ENCODE measurements at regions not wholly inside any gene's neighbourhood (a gene's known extent, or its start where the extent isn't known, plus 50 kb on each side); places are given as distances from the start of the nearest gene placed in this dataset.

DNA sequence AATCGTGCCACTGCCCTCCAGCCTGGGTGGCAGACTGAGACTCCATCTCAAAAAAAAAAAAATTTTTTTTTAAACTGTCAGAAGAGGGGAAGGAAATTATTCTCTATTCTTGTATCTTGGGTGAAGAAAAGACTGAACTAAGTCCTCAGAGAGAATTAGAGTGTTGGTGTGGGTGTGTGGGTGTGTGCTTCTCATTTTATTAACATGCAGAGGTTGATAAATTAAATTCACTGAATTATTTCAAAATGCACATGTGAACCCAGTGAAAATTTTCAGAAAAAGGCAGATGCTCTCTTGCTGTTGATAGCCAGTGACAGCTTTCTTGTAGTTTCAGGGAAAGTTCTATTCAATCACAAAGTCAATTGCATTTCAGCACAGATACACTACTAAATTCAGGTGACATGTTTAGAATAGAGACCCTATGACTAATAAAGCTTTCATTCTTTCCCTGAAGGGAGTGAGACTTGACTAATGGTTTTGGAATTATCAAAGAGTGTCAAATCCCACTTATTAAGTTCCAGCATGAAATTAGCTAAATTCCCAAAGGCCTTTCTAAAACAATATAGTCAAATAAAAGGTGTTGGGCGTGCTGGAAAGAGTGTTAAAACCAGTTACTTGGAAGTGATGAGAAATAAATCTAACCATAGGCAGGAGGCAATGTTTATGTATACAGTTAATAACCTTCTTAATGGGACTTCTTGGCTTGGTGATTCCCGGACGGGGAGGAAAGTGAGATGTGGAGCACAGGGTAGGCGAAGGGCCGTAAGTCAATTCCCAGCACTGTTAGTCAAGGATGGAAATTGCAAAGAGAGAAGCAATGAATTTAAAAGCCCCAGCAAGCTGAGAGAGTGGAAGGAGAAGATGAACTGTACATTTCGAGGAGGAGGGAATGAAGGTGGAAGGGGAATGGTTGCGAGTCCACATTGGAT, 103.2 kb upstream of the SPATA31D4 start:
- CTCF ChIA-PET: no interaction called here
- POLR2A ChIA-PET (ENCODE audit: low non-redundant PET): no interaction called here
- H3K27ac ChIP-seq (ENCODE audit: low read depth, low read length, poor library complexity, severe bottlenecking): no peak overlapping the region
- TF ChIP-seq, protein P1, sequence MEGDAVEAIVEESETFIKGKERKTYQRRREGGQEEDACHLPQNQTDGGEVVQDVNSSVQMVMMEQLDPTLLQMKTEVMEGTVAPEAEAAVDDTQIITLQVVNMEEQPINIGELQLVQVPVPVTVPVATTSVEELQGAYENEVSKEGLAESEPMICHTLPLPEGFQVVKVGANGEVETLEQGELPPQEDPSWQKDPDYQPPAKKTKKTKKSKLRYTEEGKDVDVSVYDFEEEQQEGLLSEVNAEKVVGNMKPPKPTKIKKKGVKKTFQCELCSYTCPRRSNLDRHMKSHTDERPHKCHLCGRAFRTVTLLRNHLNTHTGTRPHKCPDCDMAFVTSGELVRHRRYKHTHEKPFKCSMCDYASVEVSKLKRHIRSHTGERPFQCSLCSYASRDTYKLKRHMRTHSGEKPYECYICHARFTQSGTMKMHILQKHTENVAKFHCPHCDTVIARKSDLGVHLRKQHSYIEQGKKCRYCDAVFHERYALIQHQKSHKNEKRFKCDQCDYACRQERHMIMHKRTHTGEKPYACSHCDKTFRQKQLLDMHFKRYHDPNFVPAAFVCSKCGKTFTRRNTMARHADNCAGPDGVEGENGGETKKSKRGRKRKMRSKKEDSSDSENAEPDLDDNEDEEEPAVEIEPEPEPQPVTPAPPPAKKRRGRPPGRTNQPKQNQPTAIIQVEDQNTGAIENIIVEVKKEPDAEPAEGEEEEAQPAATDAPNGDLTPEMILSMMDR (conservative IDR thresholded peaks at IDR 0.05; ENCODE audit: low read depth, low read length): no peak
- no peak for TF ChIP-seq EZH2 (IDR thresholded peaks at IDR 0.05; ENCODE audit: borderline replicate concordance, low read depth, low read length, poor library complexity, severe bottlenecking)
- no peaks in the 10 kb centered on the region for H3K36me3 ChIP-seq (ENCODE audit: insufficient read depth, low read length, poor library complexity, severe bottlenecking)
- no peak overlapping the region for H3K4me3 ChIP-seq (ENCODE audit: low read depth, low read length, poor library complexity, severe bottlenecking)
- H3K9me3 ChIP-seq (ENCODE audit: low read depth, low read length, poor library complexity, severe bottlenecking): no peaks in the 10 kb centered on the region
- intact Hi-C loops (cut with micrococcal nuclease; ENCODE audit: unreplicated experiment): no loop called here
- H3K27me3 ChIP-seq (replicated peaks; ENCODE audit: insufficient read depth, low read depth, low read length, poor library complexity): no peaks in the 10 kb centered on the region
- BruUV-seq (replicated peaks): no TSS peak
- H3K4me1 ChIP-seq (ENCODE audit: insufficient read depth, low read length, poor library complexity, severe bottlenecking): peaks cover 10% of the 10 kb centered on the region
- DNase-seq (ENCODE audit: low spot score): no peak

- intact Hi-C loops (cut with micrococcal nuclease; ENCODE audit: unreplicated experiment): no loop called here
- CTCF ChIA-PET: no interaction called here
- Histone ChIP-seq H3K4me1 (ENCODE audit: insufficient read depth, low read length, poor library complexity, severe bottlenecking) (peaks cover 10% of the 10 kb centered on the region), H3K27me3 (replicated peaks; ENCODE audit: insufficient read depth, low read depth, low read length, poor library complexity) (no peaks in the 10 kb centered on the region), H3K4me3 (ENCODE audit: low read depth, low read length, poor library complexity, severe bottlenecking) (no peak overlapping the region), H3K9me3 (ENCODE audit: low read depth, low read length, poor library complexity, severe bottlenecking) (no peaks in the 10 kb centered on the region), H3K27ac (ENCODE audit: low read depth, low read length, poor library complexity, severe bottlenecking) (no peak overlapping the region), H3K36me3 (ENCODE audit: insufficient read depth, low read length, poor library complexity, severe bottlenecking) (no peaks in the 10 kb centered on the region)
- peak; percentile 28 for DNase-seq (ENCODE audit: low spot score)
- no TSS peak for BruUV-seq (replicated peaks)
- TF ChIP-seq EZH2 (IDR thresholded peaks at IDR 0.05; ENCODE audit: borderline replicate concordance, low read depth, low read length, poor library complexity, severe bottlenecking): no peak
- POLR2A ChIA-PET (ENCODE audit: low non-redundant PET): no interaction called here
These were observed 102.2 kb upstream of the SPATA31D4 start for GRCh38 chr9:81825846-81826516.

DNA sequence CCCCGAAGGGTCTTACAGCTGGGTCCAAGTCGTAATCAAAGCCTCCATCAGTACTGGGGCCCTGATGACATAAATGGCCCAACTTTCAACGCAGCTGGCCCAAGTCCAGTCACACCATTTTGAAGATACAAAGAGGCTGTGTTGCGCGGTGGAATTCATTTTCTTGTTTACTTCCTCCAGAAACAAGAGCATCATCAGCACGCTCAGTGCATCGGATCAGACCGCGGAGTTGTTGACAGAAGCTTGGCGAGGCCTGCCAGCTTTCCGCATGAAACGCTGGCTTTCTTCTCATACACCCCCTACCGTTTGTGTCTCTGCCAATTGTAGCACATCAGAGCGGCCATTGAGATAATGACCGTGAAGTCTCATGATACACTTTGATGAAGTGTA, 101.7 kb upstream of the SPATA31D4 start:
- Histone ChIP-seq H3K9me3 (ENCODE audit: low read depth, low read length, poor library complexity, severe bottlenecking) (no peaks in the 10 kb centered on the region), H3K27ac (ENCODE audit: low read depth, low read length, poor library complexity, severe bottlenecking) (no peak overlapping the region), H3K27me3 (replicated peaks; ENCODE audit: insufficient read depth, low read depth, low read length, poor library complexity) (no peaks in the 10 kb centered on the region), H3K4me1 (ENCODE audit: insufficient read depth, low read length, poor library complexity, severe bottlenecking) (peaks cover 10% of the 10 kb centered on the region), H3K4me3 (ENCODE audit: low read depth, low read length, poor library complexity, severe bottlenecking) (no peak overlapping the region), H3K36me3 (ENCODE audit: insufficient read depth, low read length, poor library complexity, severe bottlenecking) (no peaks in the 10 kb centered on the region)
- POLR2A ChIA-PET (ENCODE audit: low non-redundant PET): no interaction called here
- no TSS peak for BruUV-seq (replicated peaks)
- TF ChIP-seq, protein P1 (conservative IDR thresholded peaks at IDR 0.05; ENCODE audit: low read depth, low read length): no peak
- no peak for TF ChIP-seq EZH2 (IDR thresholded peaks at IDR 0.05; ENCODE audit: borderline replicate concordance, low read depth, low read length, poor library complexity, severe bottlenecking)
- peak; percentile 22 for DNase-seq (ENCODE audit: low spot score)
- intact Hi-C loops (cut with micrococcal nuclease; ENCODE audit: unreplicated experiment): no loop called here
- CTCF ChIA-PET: no interaction called here
